Erythroblast (primary cell): ENCODE measurements at regions not wholly inside any gene's neighbourhood (a gene's known extent, or its start where the extent isn't known, plus 50 kb on each side); places are given as distances from the start of the nearest gene placed in this dataset.

Experiments used
- GATA1 ChIP-seq: IDR thresholded peaks from 2 replicates; pipeline ENCODE4 v1.6.1; 2011; ENCODE audit warnings: low read depth, mild to moderate bottlenecking, control low read depth, low read length, moderate library complexity
- POLR2A ChIP-seq: IDR thresholded peaks from 2 replicates; pipeline ENCODE4 v1.6.1; 2011; ENCODE audit warnings: mild to moderate bottlenecking, low read length

- TF ChIP-seq POLR2A (no peak), GATA1 (no peak)
Observed at GRCh38 chr18:68426731-68427315, 288.1 kb downstream of the TMX3 start.
